WTC11 (cell line): ENCODE measurements at regions not wholly inside any gene's neighbourhood (a gene's known extent, or its start where the extent isn't known, plus 50 kb on each side); places are given as distances from the start of the nearest gene placed in this dataset.
"Not testable (repeated sequence)": the region's sequence is repeated elsewhere in the genome, so short reads cannot be mapped to it uniquely, and the experiment has no call there.

ENCODE experiments used
- CREB1 ChIP-seq: sonication (generic); formaldehyde crosslinking; IDR thresholded peaks from 2 replicates; pipeline ENCODE4 v1.8.0; 2023; ENCODE audit warnings: mild to moderate bottlenecking, missing genetic modification reagents
- HMGA2 ChIP-seq: fragments of 250-450 bp; sonication (Bioruptor Pico); IDR thresholded peaks from 2 replicates; pipeline ENCODE4 v1.4.0; 2021; ENCODE audit warnings: mild to moderate bottlenecking, moderate library complexity
- MYBL2 ChIP-seq: sonication (generic); formaldehyde crosslinking; IDR thresholded peaks from 2 replicates; pipeline ENCODE4 v1.8.1; 2023; ENCODE audit warnings: mild to moderate bottlenecking, moderate library complexity, missing genetic modification reagents
- ZNF671 ChIP-seq: fragments of 250-450 bp; sonication (Bioruptor Pico); IDR thresholded peaks from 2 replicates; pipeline ENCODE4 v1.8.0; 2021; ENCODE audit warnings: mild to moderate bottlenecking
- TF ChIP-seq, protein P1 (sequence below): fragments of 200-600 bp; IDR thresholded peaks from 2 replicates; pipeline ENCODE4 v1.8.0; 2022; ENCODE audit warnings: antibody characterized with exemption
- TF ChIP-seq, protein P2 (sequence below): sonication (generic); formaldehyde crosslinking; IDR thresholded peaks from 2 replicates; pipeline ENCODE4 v1.8.0; 2022; ENCODE audit warnings: mild to moderate bottlenecking, missing genetic modification reagents
- TF ChIP-seq, protein P3 (sequence below): sonication (generic); formaldehyde crosslinking; IDR thresholded peaks from 2 replicates; pipeline ENCODE4 v1.8.0; 2022; ENCODE audit warnings: mild to moderate bottlenecking, missing genetic modification reagents
- TF ChIP-seq, protein P4 (sequence below): sonication (generic); formaldehyde crosslinking; conservative IDR thresholded peaks from 2 replicates; pipeline ENCODE4 v1.8.1; 2022; ENCODE audit warnings: mild to moderate bottlenecking, missing genetic modification reagents
- TF ChIP-seq, protein P5 (sequence below): sonication (generic); formaldehyde crosslinking; IDR thresholded peaks from 2 replicates; pipeline ENCODE4 v1.8.1; 2022; ENCODE audit warnings: missing genetic modification reagents, borderline replicate concordance
- TF ChIP-seq, protein P6 (sequence below): sonication (generic); formaldehyde crosslinking; IDR thresholded peaks from 2 replicates; pipeline ENCODE4 v1.8.0; 2023; ENCODE audit warnings: mild to moderate bottlenecking, missing genetic modification reagents

DNA sequence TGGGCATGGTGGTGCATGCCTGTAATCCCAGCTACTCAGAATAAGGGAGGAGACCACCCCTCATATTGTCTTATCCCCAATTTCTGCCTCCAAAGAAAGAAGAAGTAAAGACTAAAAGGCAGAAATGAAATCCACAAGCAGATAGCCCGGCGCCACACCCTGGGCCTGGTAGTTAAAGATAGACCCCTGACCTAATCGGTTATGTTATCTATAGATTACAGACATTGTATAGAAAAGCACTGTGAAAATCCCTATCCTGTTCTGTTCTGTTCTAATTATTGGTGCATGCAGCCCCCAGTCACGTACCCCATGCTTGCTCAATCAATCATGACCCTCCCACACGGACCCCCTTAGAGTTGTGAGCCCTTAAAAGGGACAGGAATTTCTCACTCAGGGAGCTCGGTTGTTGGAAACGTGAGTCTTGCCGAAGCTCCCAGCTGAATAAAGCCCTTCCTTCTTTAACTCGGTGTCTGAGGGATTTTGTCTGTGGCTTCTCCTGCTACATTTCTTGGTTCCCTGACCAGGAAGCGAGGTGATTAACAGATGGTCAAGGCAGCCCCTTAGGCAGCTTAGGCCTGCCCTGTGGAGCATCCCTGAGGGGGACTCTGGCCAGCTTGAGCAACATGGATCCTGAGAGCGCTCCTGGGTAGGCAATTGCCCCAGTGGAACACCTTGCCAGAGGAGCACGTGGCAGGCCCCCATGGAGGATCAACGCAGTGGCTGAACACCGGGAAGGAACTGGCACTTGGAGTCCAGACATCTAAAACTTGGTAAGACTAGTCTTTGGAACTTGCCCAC is 188.7 kb upstream of the NDUFV2 start:
- TF ChIP-seq, protein P1, sequence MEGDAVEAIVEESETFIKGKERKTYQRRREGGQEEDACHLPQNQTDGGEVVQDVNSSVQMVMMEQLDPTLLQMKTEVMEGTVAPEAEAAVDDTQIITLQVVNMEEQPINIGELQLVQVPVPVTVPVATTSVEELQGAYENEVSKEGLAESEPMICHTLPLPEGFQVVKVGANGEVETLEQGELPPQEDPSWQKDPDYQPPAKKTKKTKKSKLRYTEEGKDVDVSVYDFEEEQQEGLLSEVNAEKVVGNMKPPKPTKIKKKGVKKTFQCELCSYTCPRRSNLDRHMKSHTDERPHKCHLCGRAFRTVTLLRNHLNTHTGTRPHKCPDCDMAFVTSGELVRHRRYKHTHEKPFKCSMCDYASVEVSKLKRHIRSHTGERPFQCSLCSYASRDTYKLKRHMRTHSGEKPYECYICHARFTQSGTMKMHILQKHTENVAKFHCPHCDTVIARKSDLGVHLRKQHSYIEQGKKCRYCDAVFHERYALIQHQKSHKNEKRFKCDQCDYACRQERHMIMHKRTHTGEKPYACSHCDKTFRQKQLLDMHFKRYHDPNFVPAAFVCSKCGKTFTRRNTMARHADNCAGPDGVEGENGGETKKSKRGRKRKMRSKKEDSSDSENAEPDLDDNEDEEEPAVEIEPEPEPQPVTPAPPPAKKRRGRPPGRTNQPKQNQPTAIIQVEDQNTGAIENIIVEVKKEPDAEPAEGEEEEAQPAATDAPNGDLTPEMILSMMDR: not testable (repeated sequence)
- not testable (repeated sequence) for TF ChIP-seq MYBL2 (CRISPR knock-in tag); ZNF671 (CRISPR knock-in tag); CREB1 (CRISPR knock-in tag); HMGA2
- TF ChIP-seq, protein P2, sequence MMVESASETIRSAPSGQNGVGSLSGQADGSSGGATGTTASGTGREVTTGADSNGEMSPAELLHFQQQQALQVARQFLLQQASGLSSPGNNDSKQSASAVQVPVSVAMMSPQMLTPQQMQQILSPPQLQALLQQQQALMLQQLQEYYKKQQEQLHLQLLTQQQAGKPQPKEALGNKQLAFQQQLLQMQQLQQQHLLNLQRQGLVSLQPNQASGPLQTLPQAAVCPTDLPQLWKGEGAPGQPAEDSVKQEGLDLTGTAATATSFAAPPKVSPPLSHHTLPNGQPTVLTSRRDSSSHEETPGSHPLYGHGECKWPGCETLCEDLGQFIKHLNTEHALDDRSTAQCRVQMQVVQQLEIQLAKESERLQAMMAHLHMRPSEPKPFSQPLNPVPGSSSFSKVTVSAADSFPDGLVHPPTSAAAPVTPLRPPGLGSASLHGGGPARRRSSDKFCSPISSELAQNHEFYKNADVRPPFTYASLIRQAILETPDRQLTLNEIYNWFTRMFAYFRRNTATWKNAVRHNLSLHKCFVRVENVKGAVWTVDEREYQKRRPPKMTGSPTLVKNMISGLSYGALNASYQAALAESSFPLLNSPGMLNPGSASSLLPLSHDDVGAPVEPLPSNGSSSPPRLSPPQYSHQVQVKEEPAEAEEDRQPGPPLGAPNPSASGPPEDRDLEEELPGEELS (CRISPR knock-in tag): not testable (repeated sequence)
- TF ChIP-seq, protein P3, sequence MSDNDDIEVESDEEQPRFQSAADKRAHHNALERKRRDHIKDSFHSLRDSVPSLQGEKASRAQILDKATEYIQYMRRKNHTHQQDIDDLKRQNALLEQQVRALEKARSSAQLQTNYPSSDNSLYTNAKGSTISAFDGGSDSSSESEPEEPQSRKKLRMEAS (CRISPR knock-in tag): not testable (repeated sequence)
- TF ChIP-seq, protein P4, sequence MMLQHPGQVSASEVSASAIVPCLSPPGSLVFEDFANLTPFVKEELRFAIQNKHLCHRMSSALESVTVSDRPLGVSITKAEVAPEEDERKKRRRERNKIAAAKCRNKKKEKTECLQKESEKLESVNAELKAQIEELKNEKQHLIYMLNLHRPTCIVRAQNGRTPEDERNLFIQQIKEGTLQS (CRISPR knock-in tag): not testable (repeated sequence)
- TF ChIP-seq, protein P5, sequence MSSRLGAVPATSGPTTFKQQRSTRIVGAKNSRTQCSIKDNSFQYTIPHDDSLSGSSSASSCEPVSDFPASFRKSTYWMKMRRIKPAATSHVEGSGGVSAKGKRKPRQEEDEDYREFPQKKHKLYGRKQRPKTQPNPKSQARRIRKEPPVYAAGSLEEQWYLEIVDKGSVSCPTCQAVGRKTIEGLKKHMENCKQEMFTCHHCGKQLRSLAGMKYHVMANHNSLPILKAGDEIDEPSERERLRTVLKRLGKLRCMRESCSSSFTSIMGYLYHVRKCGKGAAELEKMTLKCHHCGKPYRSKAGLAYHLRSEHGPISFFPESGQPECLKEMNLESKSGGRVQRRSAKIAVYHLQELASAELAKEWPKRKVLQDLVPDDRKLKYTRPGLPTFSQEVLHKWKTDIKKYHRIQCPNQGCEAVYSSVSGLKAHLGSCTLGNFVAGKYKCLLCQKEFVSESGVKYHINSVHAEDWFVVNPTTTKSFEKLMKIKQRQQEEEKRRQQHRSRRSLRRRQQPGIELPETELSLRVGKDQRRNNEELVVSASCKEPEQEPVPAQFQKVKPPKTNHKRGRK: not testable (repeated sequence)
- TF ChIP-seq, protein P6, sequence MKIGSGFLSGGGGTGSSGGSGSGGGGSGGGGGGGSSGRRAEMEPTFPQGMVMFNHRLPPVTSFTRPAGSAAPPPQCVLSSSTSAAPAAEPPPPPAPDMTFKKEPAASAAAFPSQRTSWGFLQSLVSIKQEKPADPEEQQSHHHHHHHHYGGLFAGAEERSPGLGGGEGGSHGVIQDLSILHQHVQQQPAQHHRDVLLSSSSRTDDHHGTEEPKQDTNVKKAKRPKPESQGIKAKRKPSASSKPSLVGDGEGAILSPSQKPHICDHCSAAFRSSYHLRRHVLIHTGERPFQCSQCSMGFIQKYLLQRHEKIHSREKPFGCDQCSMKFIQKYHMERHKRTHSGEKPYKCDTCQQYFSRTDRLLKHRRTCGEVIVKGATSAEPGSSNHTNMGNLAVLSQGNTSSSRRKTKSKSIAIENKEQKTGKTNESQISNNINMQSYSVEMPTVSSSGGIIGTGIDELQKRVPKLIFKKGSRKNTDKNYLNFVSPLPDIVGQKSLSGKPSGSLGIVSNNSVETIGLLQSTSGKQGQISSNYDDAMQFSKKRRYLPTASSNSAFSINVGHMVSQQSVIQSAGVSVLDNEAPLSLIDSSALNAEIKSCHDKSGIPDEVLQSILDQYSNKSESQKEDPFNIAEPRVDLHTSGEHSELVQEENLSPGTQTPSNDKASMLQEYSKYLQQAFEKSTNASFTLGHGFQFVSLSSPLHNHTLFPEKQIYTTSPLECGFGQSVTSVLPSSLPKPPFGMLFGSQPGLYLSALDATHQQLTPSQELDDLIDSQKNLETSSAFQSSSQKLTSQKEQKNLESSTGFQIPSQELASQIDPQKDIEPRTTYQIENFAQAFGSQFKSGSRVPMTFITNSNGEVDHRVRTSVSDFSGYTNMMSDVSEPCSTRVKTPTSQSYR (CRISPR knock-in tag): not testable (repeated sequence)
